Aorta (tissue), 5 donors: ENCODE measurements at regions not wholly inside any gene's neighbourhood (a gene's known extent, or its start where the extent isn't known, plus 50 kb on each side); places are given as distances from the start of the nearest gene placed in this dataset.
A peak's percentile ranks its signal among the peaks of the same experiment; 100 is the strongest.

ENCODE experiments used
- ATAC-seq: fragments of 200-7000 bp; cut with Tn5 transposase; one replicate; pipeline ENCODE4 v1.9.1; 2022; ENCODE audit warnings: moderate library complexity; ENCODE audit not compliant: low FRiP score
- DNase-seq, 2 donors: peaks; one replicate each; pipeline ENCODE4 v3.0.0-alpha.2; 2020
- H3K27ac ChIP-seq, 2 donors: one replicate each; pipeline ENCODE4 v1.5.1; 2013; ENCODE audit warnings: low read length in 2 of 2, mild to moderate bottlenecking in 2 of 2, moderate library complexity in 2 of 2, control low read depth in 1 of 2, inconsistent platforms in 1 of 2, low read depth in 1 of 2
- H3K27me3 ChIP-seq, 2 donors: one replicate each; pipeline ENCODE4 v1.6.1; 2013; ENCODE audit warnings: control low read depth in 1 of 2, low read length in 1 of 2, mild to moderate bottlenecking in 1 of 2, moderate library complexity in 1 of 2; ENCODE audit not compliant: insufficient read depth in 2 of 2, control insufficient read depth in 1 of 2
- H3K36me3 ChIP-seq, 2 donors: one replicate each; pipeline ENCODE4 v1.6.1; 2013; ENCODE audit warnings: control low read depth in 1 of 2, low read length in 1 of 2, mild to moderate bottlenecking in 1 of 2; ENCODE audit not compliant: insufficient read depth in 2 of 2, control insufficient read depth in 1 of 2
- H3K4me1 ChIP-seq, 2 donors: one replicate each; pipeline ENCODE4 v1.6.1; 2013; ENCODE audit warnings: low read length in 2 of 2, control low read depth in 1 of 2, mild to moderate bottlenecking in 1 of 2, moderate library complexity in 1 of 2; ENCODE audit not compliant: insufficient read depth in 2 of 2, control insufficient read depth in 1 of 2
- H3K4me3 ChIP-seq, 2 donors: one replicate each; pipeline ENCODE4 v1.5.1; 2013; ENCODE audit warnings: low read length in 2 of 2, control low read depth in 1 of 2, mild to moderate bottlenecking in 1 of 2
- H3K9me3 ChIP-seq: one replicate; pipeline ENCODE4 v1.6.1; 2013; ENCODE audit warnings: mild to moderate bottlenecking, low read length; ENCODE audit not compliant: control insufficient read depth
- WGBS, 2 donors: extraction: QIAGEN DNeasy Blood & Tissue Kit; methylation state at CpG; one replicate each; pipeline ENCODE4 v1.1.7; 2013; 5-methylcytosine and 5-hydroxymethylcytosine counted together
- intact Hi-C, 2 donors: fragments of 100-400 bp; cut with DNase I; formaldehyde crosslinking; loops; one replicate each; pipeline versions ENCODE4 v1.14.2 to v1.15.0; 2022
- donor health status: healthy with polysubstance abuse.
- donor health status: Bipolar disorder and iron deficiency.
- donor health status: DM: no; HTN: no; CAD: no.
- donor health status: DM: no; HTN: no; CAD: no.
- donor health status: DM: yes; HTN: yes; CAD: no.

GRCh38 chr4:132956962-132957361 is 192.1 kb upstream of the PCDH10 start:
- Histone ChIP-seq H3K4me1 (no peaks in the 10 kb centered on the region), H3K27me3 (no peaks in the 10 kb centered on the region), H3K27ac (no peak overlapping the region), H3K36me3 (no peaks in the 10 kb centered on the region), H3K9me3 (peaks cover 2% of the 10 kb centered on the region), H3K4me3 (no peak overlapping the region)
- no peak for DNase-seq
- ATAC-seq: no peak
- intact Hi-C loops: no loop called here
- WGBS, 2 donors: 90 to 96% methylated on average over 2 of the region's 2 CpGs

- H3K27me3 ChIP-seq: no peaks in the 10 kb centered on the region
- H3K4me1 ChIP-seq: no peaks in the 10 kb centered on the region
- no peak for DNase-seq
- ATAC-seq: peak; percentile 41
- no peak overlapping the region for H3K4me3 ChIP-seq
- no peak overlapping the region for H3K27ac ChIP-seq
- peaks cover 2% of the 10 kb centered on the region for H3K9me3 ChIP-seq
- intact Hi-C loops: no loop called here
- H3K36me3 ChIP-seq: no peaks in the 10 kb centered on the region
- 92 to 94% methylated on average over 8 of the region's 8 CpGs for WGBS, 2 donors
Measured at GRCh38 chr4:132958457-132959263, 190.4 kb upstream of the PCDH10 start.

- H3K4me3 ChIP-seq: no peak overlapping the region
- 91 to 96% methylated on average over 1 of the region's 1 CpG for WGBS, 2 donors
- no peak overlapping the region for H3K27ac ChIP-seq
- intact Hi-C loops: no loop called here
- no peaks in the 10 kb centered on the region for H3K4me1 ChIP-seq
- H3K36me3 ChIP-seq: no peaks in the 10 kb centered on the region
- no peaks in the 10 kb centered on the region for H3K27me3 ChIP-seq
- DNase-seq (no peak), ATAC-seq (no peak)
- no peaks in the 10 kb centered on the region for H3K9me3 ChIP-seq
Measured at GRCh38 chr4:132981611-132982010, 167.5 kb upstream of the PCDH10 start.

GRCh38 chr4:132982151-132982550 is 166.9 kb upstream of the PCDH10 start:
- Histone ChIP-seq H3K9me3 (no peaks in the 10 kb centered on the region), H3K4me3 (no peak overlapping the region), H3K27ac (no peak overlapping the region), H3K36me3 (no peaks in the 10 kb centered on the region), H3K27me3 (no peaks in the 10 kb centered on the region), H3K4me1 (no peaks in the 10 kb centered on the region)
- intact Hi-C loops: no loop called here
- DNase-seq: no peak
- no peak for ATAC-seq

GRCh38 chr4:132991111-132991510 is 158.0 kb upstream of the PCDH10 start:
- H3K36me3 ChIP-seq: no peaks in the 10 kb centered on the region
- ATAC-seq (no peak), DNase-seq (no peak)
- intact Hi-C loops: no loop called here
- no peaks in the 10 kb centered on the region for H3K9me3 ChIP-seq
- H3K4me1 ChIP-seq: no peaks in the 10 kb centered on the region
- no peak overlapping the region for H3K27ac ChIP-seq
- H3K4me3 ChIP-seq: no peak overlapping the region
- H3K27me3 ChIP-seq: no peaks in the 10 kb centered on the region

GRCh38 chr4:132992686-132993085 is 156.4 kb upstream of the PCDH10 start:
- no peaks in the 10 kb centered on the region for H3K4me1 ChIP-seq

GRCh38 chr4:132998585-132999230 is 150.4 kb upstream of the PCDH10 start:
- Histone ChIP-seq H3K27me3 (no peaks in the 10 kb centered on the region), H3K36me3 (no peaks in the 10 kb centered on the region), H3K9me3 (no peaks in the 10 kb centered on the region), H3K27ac (no peak overlapping the region), H3K4me3 (no peak overlapping the region), H3K4me1 (no peaks in the 10 kb centered on the region)
- intact Hi-C loops: no loop called here
- ATAC-seq: no peak
- no peak for DNase-seq
- 91 to 92% methylated on average over 2 of the region's 2 CpGs for WGBS, 2 donors

More at GRCh38 chr4:132992686-132993085, 156.4 kb upstream of the PCDH10 start:
- 56 to 59% methylated on average over 2 of the region's 2 CpGs for WGBS, 2 donors
- H3K27me3 ChIP-seq: no peaks in the 10 kb centered on the region
- no peak overlapping the region for H3K27ac ChIP-seq
- H3K9me3 ChIP-seq: no peaks in the 10 kb centered on the region
- H3K36me3 ChIP-seq: no peaks in the 10 kb centered on the region
- H3K4me3 ChIP-seq: no peak overlapping the region
- ATAC-seq (no peak), DNase-seq (no peak)
- intact Hi-C loops: no loop called here

GRCh38 chr4:133000012-133000411 is 149.1 kb upstream of the PCDH10 start:
- no peaks in the 10 kb centered on the region for H3K27me3 ChIP-seq
- H3K4me1 ChIP-seq: no peaks in the 10 kb centered on the region
- H3K9me3 ChIP-seq: no peaks in the 10 kb centered on the region
- intact Hi-C loops: no loop called here
- ATAC-seq (no peak), DNase-seq (no peak)
- H3K4me3 ChIP-seq: no peak overlapping the region
- no peaks in the 10 kb centered on the region for H3K36me3 ChIP-seq
- 22 to 24% methylated on average over 3 of the region's 3 CpGs for WGBS, 2 donors
- H3K27ac ChIP-seq: no peak overlapping the region

GRCh38 chr4:133003169-133003568 is 145.9 kb upstream of the PCDH10 start:
- ATAC-seq (no peak), DNase-seq (no peak)
- intact Hi-C loops: no loop called here
- H3K9me3 ChIP-seq: no peaks in the 10 kb centered on the region
- H3K4me1 ChIP-seq: no peaks in the 10 kb centered on the region
- H3K4me3 ChIP-seq: no peak overlapping the region
- no peak overlapping the region for H3K27ac ChIP-seq
- no peaks in the 10 kb centered on the region for H3K36me3 ChIP-seq
- H3K27me3 ChIP-seq: no peaks in the 10 kb centered on the region
- WGBS, 2 donors: 89 to 91% methylated on average over 6 of the region's 6 CpGs
